Neuronal stem cell (in vitro differentiated cells): ENCODE measurements at regions not wholly inside any gene's neighbourhood (a gene's known extent, or its start where the extent isn't known, plus 50 kb on each side); places are given as distances from the start of the nearest gene placed in this dataset.

ENCODE experiments used
- DNase-seq: peaks from one replicate; pipeline ENCODE4 v3.0.0-alpha.2; 2013; ENCODE audit warnings: low spot score
- H2AFZ ChIP-seq: one replicate; pipeline ENCODE4 v1.6.1; 2013; ENCODE audit warnings: mild to moderate bottlenecking, low read length, inconsistent platforms
- H2AK5ac ChIP-seq: 2 replicates; pipeline ENCODE4 v1.6.1; 2013; ENCODE audit warnings: low read depth, mild to moderate bottlenecking, inconsistent platforms, low read length, moderate library complexity, mixed read lengths
- H2BK120ac ChIP-seq: 2 replicates; pipeline ENCODE4 v1.6.1; 2013; ENCODE audit warnings: low read depth, mild to moderate bottlenecking, inconsistent platforms, low read length, moderate library complexity, mixed read lengths
- H2BK12ac ChIP-seq: one replicate; pipeline ENCODE4 v1.6.1; 2013; ENCODE audit warnings: low read length, inconsistent platforms
- H2BK15ac ChIP-seq: 2 replicates; pipeline ENCODE4 v1.6.1; 2013; ENCODE audit warnings: mild to moderate bottlenecking, low read length, inconsistent platforms, mixed read lengths
- H2BK5ac ChIP-seq: one replicate; pipeline ENCODE4 v1.6.1; 2013; ENCODE audit warnings: inconsistent platforms, mild to moderate bottlenecking, low read length, moderate library complexity
- H3K14ac ChIP-seq: one replicate; pipeline ENCODE4 v1.6.1; 2013; ENCODE audit warnings: low read length, inconsistent platforms
- H3K18ac ChIP-seq: 2 replicates; pipeline ENCODE4 v1.6.1; 2013; ENCODE audit warnings: low read length, inconsistent platforms
- H3K23ac ChIP-seq: 2 replicates; pipeline ENCODE4 v1.6.1; 2013; ENCODE audit warnings: low read depth, mild to moderate bottlenecking, mixed read lengths, low read length, inconsistent platforms; ENCODE audit not compliant: poor library complexity
- H3K27ac ChIP-seq: replicated peaks from 3 replicates; pipeline ENCODE4 v1.5.1; 2013; ENCODE audit warnings: low read length, inconsistent platforms
- H3K27me3 ChIP-seq, 3 experiments: 2 replicates each; pipeline ENCODE4 v1.6.1; 2013; ENCODE audit warnings: low read length in 3 of 3, mild to moderate bottlenecking in 2 of 3, inconsistent platforms in 1 of 3, low read depth in 1 of 3, mixed read lengths in 1 of 3, moderate library complexity in 1 of 3; ENCODE audit not compliant: control insufficient read depth in 3 of 3, insufficient read depth in 3 of 3
- H3K36me3 ChIP-seq, 2 donors: replicated peaks in 1 of 2; 2 replicates each; pipeline ENCODE4 v1.6.1; 2013; ENCODE audit warnings: low read length in 2 of 2; ENCODE audit not compliant: control insufficient read depth in 2 of 2, insufficient read depth in 2 of 2
- H3K4ac ChIP-seq: 2 replicates; pipeline ENCODE4 v1.6.1; 2013; ENCODE audit warnings: inconsistent platforms, mild to moderate bottlenecking, low read length, moderate library complexity
- H3K4me1 ChIP-seq, 2 donors: 1 replicate in 1 of 2; 2 replicates in 1 of 2; pipeline ENCODE4 v1.6.1; 2013; ENCODE audit warnings: low read length in 2 of 2, low read depth in 1 of 2; ENCODE audit not compliant: control insufficient read depth in 2 of 2, insufficient read depth in 1 of 2
- H3K4me2 ChIP-seq: one replicate; pipeline ENCODE4 v1.6.1; 2013; ENCODE audit warnings: mild to moderate bottlenecking, low read length, inconsistent platforms; ENCODE audit not compliant: insufficient read depth, poor library complexity, severe bottlenecking
- H3K4me3 ChIP-seq, 2 donors: 2 replicates each; pipeline ENCODE4 v1.5.1; 2013; ENCODE audit warnings: low read length in 2 of 2, mild to moderate bottlenecking in 2 of 2, inconsistent platforms in 1 of 2, moderate library complexity in 1 of 2
- H3K79me1 ChIP-seq: one replicate; pipeline ENCODE4 v1.6.1; 2013; ENCODE audit warnings: low read depth, mild to moderate bottlenecking, inconsistent platforms, low read length, moderate library complexity
- H3K9ac ChIP-seq: one replicate; pipeline ENCODE4 v1.6.1; 2013; ENCODE audit warnings: mild to moderate bottlenecking, low read depth, low read length, inconsistent platforms; ENCODE audit not compliant: poor library complexity
- H3K9me3 ChIP-seq, 2 donors: replicated peaks in 1 of 2; 2 replicates each; pipeline versions ENCODE3 to v1.6.1; 2013; ENCODE audit warnings: low read length in 2 of 2, mild to moderate bottlenecking in 2 of 2, inconsistent platforms in 1 of 2, low read depth in 1 of 2, mixed read lengths in 1 of 2, moderate library complexity in 1 of 2; ENCODE audit not compliant: control insufficient read depth in 2 of 2, insufficient read depth in 1 of 2
- H4K8ac ChIP-seq: one replicate; pipeline ENCODE4 v1.6.1; 2013; ENCODE audit warnings: low read depth, mild to moderate bottlenecking, inconsistent platforms, low read length, moderate library complexity
- H4K91ac ChIP-seq: one replicate; pipeline ENCODE4 v1.6.1; 2013; ENCODE audit warnings: low read length, low read depth, mild to moderate bottlenecking, inconsistent platforms; ENCODE audit not compliant: poor library complexity
- WGBS, 2 donors: extraction: QIAGEN DNeasy Blood & Tissue Kit; methylation state at CpG; one replicate each; pipeline ENCODE4 v1.1.7; 2013; ENCODE audit warnings: missing lambda C conversion rate in 2 of 2, mixed read lengths in 1 of 2; ENCODE audit not compliant: insufficient read length in 2 of 2, insufficient replicate concordance in 1 of 2; ENCODE audit errors: extremely low coverage in 2 of 2; 5-methylcytosine and 5-hydroxymethylcytosine counted together

- H3K9me3 ChIP-seq: no peaks in the 10 kb centered on the region
- no peak overlapping the region for H2BK15ac ChIP-seq
- no peaks in the 10 kb centered on the region for H3K4me1 ChIP-seq
- H4K91ac ChIP-seq: no peak overlapping the region
- H3K18ac ChIP-seq: no peak overlapping the region
- H3K4me2 ChIP-seq: no peak overlapping the region
- H2BK12ac ChIP-seq: no peak overlapping the region
- no CpG with 5 or more reads among the region's 10 CpGs for WGBS, 2 donors
- no peaks in the 10 kb centered on the region for H3K36me3 ChIP-seq
- no peak overlapping the region for H3K27ac ChIP-seq
- H4K8ac ChIP-seq: no peak overlapping the region
- H2AK5ac ChIP-seq: no peak overlapping the region
- H2BK120ac ChIP-seq: no peak overlapping the region
- no peak overlapping the region for H3K14ac ChIP-seq
- H3K4me3 ChIP-seq: no peak overlapping the region
- no peak for DNase-seq
- H2BK5ac ChIP-seq: no peak overlapping the region
- H3K4ac ChIP-seq: no peak overlapping the region
- no peak overlapping the region for H3K23ac ChIP-seq
- H3K9ac ChIP-seq: no peak overlapping the region
- H2AFZ ChIP-seq: no peak overlapping the region
- peaks cover 0 to 12% (median 0%) of the 10 kb centered on the region in 3 experiments for H3K27me3 ChIP-seq
- H3K79me1 ChIP-seq: no peaks in the 10 kb centered on the region
Observed at GRCh38 chr2:11069566-11070185, 85.6 kb upstream of the SLC66A3 start.

GRCh38 chr2:11071211-11071610 is 84.1 kb upstream of the SLC66A3 start:
- H3K14ac ChIP-seq: no peak overlapping the region
- H2AFZ ChIP-seq: peak overlapping the region; percentile 45
- no peak overlapping the region for H2BK12ac ChIP-seq
- no peak overlapping the region for H3K4me2 ChIP-seq
- H3K23ac ChIP-seq: no peak overlapping the region
- H3K27me3 ChIP-seq: peaks cover 0 to 8% (median 0%) of the 10 kb centered on the region in 3 experiments
- H2AK5ac ChIP-seq: no peak overlapping the region
- H3K27ac ChIP-seq: no peak overlapping the region
- H3K4me3 ChIP-seq: no peak overlapping the region
- no peak overlapping the region for H2BK15ac ChIP-seq
- H3K18ac ChIP-seq: no peak overlapping the region
- H4K91ac ChIP-seq: no peak overlapping the region
- H3K4me1 ChIP-seq: no peaks in the 10 kb centered on the region
- no peak overlapping the region for H2BK5ac ChIP-seq
- H3K9ac ChIP-seq: no peak overlapping the region
- H3K4ac ChIP-seq: no peak overlapping the region
- H2BK120ac ChIP-seq: no peak overlapping the region
- no peaks in the 10 kb centered on the region for H3K79me1 ChIP-seq
- no peak overlapping the region for H4K8ac ChIP-seq
- H3K36me3 ChIP-seq: no peaks in the 10 kb centered on the region
- H3K9me3 ChIP-seq: no peaks in the 10 kb centered on the region
- WGBS, 2 donors: no CpG with 5 or more reads among the region's 7 CpGs
- no peak for DNase-seq

DNA sequence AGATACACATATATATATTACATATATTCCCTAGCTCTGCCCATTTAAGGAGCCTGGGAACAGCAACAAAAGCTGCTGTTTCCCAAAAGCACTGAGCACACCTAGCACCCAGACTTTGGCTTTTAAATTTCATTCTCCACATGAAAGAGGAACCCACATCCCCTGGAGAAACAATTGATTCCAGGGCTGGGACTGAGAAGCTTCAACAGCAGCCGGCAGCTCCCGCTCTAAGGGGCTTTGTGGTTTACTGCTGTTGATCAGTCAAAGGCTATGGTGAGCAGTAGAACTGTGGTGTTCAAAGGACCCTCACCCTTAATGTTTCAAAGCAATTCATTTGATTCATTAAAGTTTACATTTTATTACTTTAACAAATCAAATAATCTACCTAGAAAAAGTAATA is 83.3 kb upstream of the SLC66A3 start:
- H2AK5ac ChIP-seq: no peak overlapping the region
- no peak overlapping the region for H3K9ac ChIP-seq
- H3K4me1 ChIP-seq: no peaks in the 10 kb centered on the region
- no peak overlapping the region for H3K27ac ChIP-seq
- no peak overlapping the region for H3K14ac ChIP-seq
- H3K79me1 ChIP-seq: no peaks in the 10 kb centered on the region
- no peak overlapping the region for H2BK12ac ChIP-seq
- H3K9me3 ChIP-seq: no peaks in the 10 kb centered on the region
- H3K27me3 ChIP-seq: peaks cover 0 to 6% (median 0%) of the 10 kb centered on the region in 3 experiments
- H3K36me3 ChIP-seq: no peaks in the 10 kb centered on the region
- H2BK15ac ChIP-seq: no peak overlapping the region
- no peak overlapping the region for H3K23ac ChIP-seq
- no peak overlapping the region for H3K18ac ChIP-seq
- DNase-seq: no peak
- no peak overlapping the region for H2BK5ac ChIP-seq
- H4K91ac ChIP-seq: no peak overlapping the region
- H3K4me2 ChIP-seq: no peak overlapping the region
- H4K8ac ChIP-seq: no peak overlapping the region
- no CpG with 5 or more reads among the region's 2 CpGs for WGBS, 2 donors
- no peak overlapping the region for H2AFZ ChIP-seq
- H2BK120ac ChIP-seq: no peak overlapping the region
- no peak overlapping the region for H3K4ac ChIP-seq
- H3K4me3 ChIP-seq: no peak overlapping the region

GRCh38 chr2:11072550-11072949 is 82.7 kb upstream of the SLC66A3 start:
- Histone ChIP-seq H2AFZ (no peak overlapping the region), H2BK12ac (no peak overlapping the region), H3K4me1 (no peaks in the 10 kb centered on the region), H3K27me3 (peaks cover 0 to 6% (median 0%) of the 10 kb centered on the region in 3 experiments), H4K91ac (no peak overlapping the region), H3K4me3 (no peak overlapping the region), H2BK15ac (no peak overlapping the region), H3K4ac (no peak overlapping the region), H3K27ac (no peak overlapping the region), H2AK5ac (no peak overlapping the region), H3K79me1 (no peaks in the 10 kb centered on the region), H2BK120ac (no peak overlapping the region), H3K18ac (no peak overlapping the region), H3K4me2 (no peak overlapping the region), H3K9ac (no peak overlapping the region), H2BK5ac (no peak overlapping the region), H4K8ac (no peak overlapping the region), H3K9me3 (no peaks in the 10 kb centered on the region), H3K14ac (no peak overlapping the region), H3K36me3 (no peaks in the 10 kb centered on the region), H3K23ac (no peak overlapping the region)
- WGBS, 2 donors: no CpG with 5 or more reads among the region's 6 CpGs
- no peak for DNase-seq
